ENCODE measurements at regions not wholly inside any gene's neighbourhood (a gene's known extent, or its start where the extent isn't known, plus 50 kb on each side); places are given as distances from the start of the nearest gene placed in this dataset.
"Not testable (repeated sequence)": the region's sequence is repeated elsewhere in the genome, so short reads cannot be mapped to it uniquely, and the experiment has no call there.

GRCh38 chr2:87301871-87302270 is 280.2 kb upstream of the PLGLB1 start:
- TF ChIP-seq, protein P1, sequence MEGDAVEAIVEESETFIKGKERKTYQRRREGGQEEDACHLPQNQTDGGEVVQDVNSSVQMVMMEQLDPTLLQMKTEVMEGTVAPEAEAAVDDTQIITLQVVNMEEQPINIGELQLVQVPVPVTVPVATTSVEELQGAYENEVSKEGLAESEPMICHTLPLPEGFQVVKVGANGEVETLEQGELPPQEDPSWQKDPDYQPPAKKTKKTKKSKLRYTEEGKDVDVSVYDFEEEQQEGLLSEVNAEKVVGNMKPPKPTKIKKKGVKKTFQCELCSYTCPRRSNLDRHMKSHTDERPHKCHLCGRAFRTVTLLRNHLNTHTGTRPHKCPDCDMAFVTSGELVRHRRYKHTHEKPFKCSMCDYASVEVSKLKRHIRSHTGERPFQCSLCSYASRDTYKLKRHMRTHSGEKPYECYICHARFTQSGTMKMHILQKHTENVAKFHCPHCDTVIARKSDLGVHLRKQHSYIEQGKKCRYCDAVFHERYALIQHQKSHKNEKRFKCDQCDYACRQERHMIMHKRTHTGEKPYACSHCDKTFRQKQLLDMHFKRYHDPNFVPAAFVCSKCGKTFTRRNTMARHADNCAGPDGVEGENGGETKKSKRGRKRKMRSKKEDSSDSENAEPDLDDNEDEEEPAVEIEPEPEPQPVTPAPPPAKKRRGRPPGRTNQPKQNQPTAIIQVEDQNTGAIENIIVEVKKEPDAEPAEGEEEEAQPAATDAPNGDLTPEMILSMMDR (IDR thresholded peaks at IDR 0.05; ENCODE audit: low read depth, low read length), result not testable (repeated sequence)
- not testable (repeated sequence) for TF ChIP-seq POLR2A (IDR thresholded peaks at IDR 0.05; ENCODE audit: extremely low read depth, insufficient read length)
